Endothelial cell of umbilical vein (primary cell): ENCODE measurements at regions not wholly inside any gene's neighbourhood (a gene's known extent, or its start where the extent isn't known, plus 50 kb on each side); places are given as distances from the start of the nearest gene placed in this dataset.

ENCODE experiments used
- BruUV-seq: library from RNA; stranded (reverse); fragments of 400-500 nt; replicated peaks from 2 replicates; lab custom pipeline; 2021; lab: Mats Ljungman, UMichigan
- CTCF ChIA-PET: fragments of 300-600, 350-600 bp; sonication (Branson Sonifier 250); formaldehyde crosslinking; loops from one replicate; lab custom pipeline; 2021; ENCODE audit warnings: antibody characterized with exemption, inconsistent platforms; lab: Charles Lee
- POLR2A ChIA-PET: fragments of 300-600, 350-600 bp; sonication (Branson Sonifier 250); formaldehyde crosslinking; loops from one replicate; lab custom pipeline; 2021; ENCODE audit warnings: antibody characterized with exemption, inconsistent platforms; lab: Charles Lee
- DNase-seq: peaks from one replicate; pipeline ENCODE4 v3.0.0-alpha.2; 2011; ENCODE audit warnings: low read depth, low spot score
- FAIRE-seq: peaks from 2 replicates; lab custom pipeline; 2011; peaks lifted over from hg19 to GRCh38; lab: Jason Lieb, UNC
- H2AFZ ChIP-seq: 2 replicates; pipeline ENCODE4 v1.6.0; 2012; ENCODE audit warnings: low read depth, low read length, control low read depth, inconsistent platforms
- H3K27ac ChIP-seq: 2 replicates; pipeline ENCODE4 v1.5.1; 2011; ENCODE audit warnings: low read depth, mild to moderate bottlenecking, control low read depth, low read length, moderate library complexity; ENCODE audit not compliant: insufficient read depth
- H3K27me3 ChIP-seq, 2 experiments: 2 replicates each; pipeline versions ENCODE4 v1.6.0 to v1.6.1; 2011; ENCODE audit warnings: low read length in 2 of 2, mixed read lengths in 1 of 2; ENCODE audit not compliant: control insufficient read depth in 2 of 2, insufficient read depth in 2 of 2
- H3K36me3 ChIP-seq, 2 experiments: 2 replicates in 1 of 2; 3 replicates in 1 of 2; pipeline ENCODE4 v1.5.1; 2011; ENCODE audit warnings: low read length in 2 of 2, mild to moderate bottlenecking in 1 of 2, moderate library complexity in 1 of 2; ENCODE audit not compliant: control insufficient read depth in 2 of 2, insufficient read depth in 2 of 2; ENCODE audit errors: extremely low read depth in 1 of 2
- H3K4me1 ChIP-seq: 3 replicates; pipeline ENCODE4 v1.5.1; 2011; ENCODE audit warnings: mild to moderate bottlenecking, low read length; ENCODE audit not compliant: control insufficient read depth, insufficient read depth; ENCODE audit errors: extremely low read depth
- H3K4me2 ChIP-seq: 2 replicates; pipeline ENCODE4 v1.6.1; 2011; ENCODE audit warnings: low read length, control low read depth, mixed read lengths; ENCODE audit not compliant: insufficient read depth
- H3K4me3 ChIP-seq, 3 experiments: fragments of 200-600 bp in 1 of 3; sonication (generic), shearing (Covaris generic) in 1 of 3; replicated peaks in 1 of 3; 2 replicates each; pipeline ENCODE4 v1.5.1; 2011 to 2016; ENCODE audit warnings: control low read depth in 3 of 3, low read length in 3 of 3, mild to moderate bottlenecking in 2 of 3, inconsistent platforms in 1 of 3, low read depth in 1 of 3, moderate library complexity in 1 of 3; ENCODE audit not compliant: insufficient read depth in 1 of 3
- H3K79me2 ChIP-seq: 2 replicates; pipeline ENCODE4 v1.6.0; 2012; ENCODE audit warnings: low read length, inconsistent platforms; ENCODE audit not compliant: control insufficient read depth, insufficient read depth
- H3K9ac ChIP-seq: replicated peaks from 2 replicates; pipeline ENCODE3; 2011; ENCODE audit warnings: low read length, control low read depth; ENCODE audit not compliant: insufficient read depth; ENCODE audit errors: extremely low read depth
- H3K9me1 ChIP-seq: replicated peaks from 3 replicates; pipeline ENCODE4 v1.6.0; 2011; ENCODE audit warnings: mild to moderate bottlenecking, low read length; ENCODE audit not compliant: control insufficient read depth, insufficient read depth; ENCODE audit errors: extremely low read depth
- H3K9me3 ChIP-seq: replicated peaks from 2 replicates; pipeline ENCODE4 v1.5.1; 2012; ENCODE audit warnings: low read length, inconsistent platforms; ENCODE audit not compliant: control insufficient read depth, insufficient read depth
- H4K20me1 ChIP-seq: replicated peaks from 2 replicates; pipeline ENCODE3; 2011; ENCODE audit warnings: mild to moderate bottlenecking, low read length; ENCODE audit not compliant: control insufficient read depth, insufficient read depth; ENCODE audit errors: extremely low read depth
- EZH2 ChIP-seq: IDR thresholded peaks from 2 replicates; pipeline ENCODE4 v1.6.1; 2012; ENCODE audit warnings: borderline replicate concordance, low read depth, mild to moderate bottlenecking, moderate library complexity, low read length, inconsistent platforms; ENCODE audit not compliant: severe bottlenecking
- FOS ChIP-seq: IDR thresholded peaks from 2 replicates; pipeline ENCODE4 v1.6.1; 2011; ENCODE audit warnings: mild to moderate bottlenecking, low read length, moderate library complexity, borderline replicate concordance; ENCODE audit not compliant: insufficient read depth
- GATA2 ChIP-seq: IDR thresholded peaks from 2 replicates; pipeline ENCODE4 v1.7.0; 2011; ENCODE audit warnings: low read depth, mild to moderate bottlenecking, moderate library complexity, mixed read lengths, low read length; ENCODE audit not compliant: insufficient read length, insufficient read depth
- JUN ChIP-seq: IDR thresholded peaks from 2 replicates; pipeline ENCODE4 v1.6.1; 2011; ENCODE audit warnings: borderline replicate concordance, low read depth; ENCODE audit not compliant: insufficient read length, insufficient read depth
- MYC ChIP-seq: IDR thresholded peaks from one replicate; pipeline ENCODE4 v1.6.1; 2011; ENCODE audit warnings: mild to moderate bottlenecking, low read depth, low read length
- POLR2A ChIP-seq: IDR thresholded peaks from 2 replicates; pipeline ENCODE4 v1.6.1; 2012; ENCODE audit warnings: low read depth, mild to moderate bottlenecking, control low read depth, low read length
- POLR2AphosphoS5 ChIP-seq: IDR thresholded peaks from 2 replicates; pipeline ENCODE4 v1.6.1; 2012; ENCODE audit warnings: low read depth, mild to moderate bottlenecking, control low read depth, low read length, moderate library complexity; ENCODE audit not compliant: insufficient read depth
- dilution Hi-C: fragments of 300-500 bp; cut with MboI; formaldehyde crosslinking; loops from one replicate; pipeline ENCODE4 v1.15.0; 2019; ENCODE audit warnings: low sequenced_read_pairs; ENCODE audit not compliant: extremely low pct_ligation_motif_present
- intact Hi-C: fragments of 100-400 bp; cut with micrococcal nuclease; formaldehyde crosslinking; loops from one replicate; pipeline ENCODE4 v1.10.0; 2022
- TF ChIP-seq, protein P1 (sequence below), 2 donors: IDR thresholded peaks; 1 replicate in 1 of 2; 2 replicates in 1 of 2; pipeline ENCODE4 v1.5.1; 2011; ENCODE audit warnings: low read length in 2 of 2, mild to moderate bottlenecking in 2 of 2, moderate library complexity in 2 of 2, control low read depth in 1 of 2, inconsistent platforms in 1 of 2, low read depth in 1 of 2; ENCODE audit not compliant: insufficient read depth in 1 of 2; ENCODE audit errors: extremely low read depth in 1 of 2
- TF ChIP-seq, protein P2 (sequence below): IDR thresholded peaks from 2 replicates; pipeline ENCODE4 v1.6.1; 2011; ENCODE audit not compliant: insufficient read depth, insufficient read length

DNA sequence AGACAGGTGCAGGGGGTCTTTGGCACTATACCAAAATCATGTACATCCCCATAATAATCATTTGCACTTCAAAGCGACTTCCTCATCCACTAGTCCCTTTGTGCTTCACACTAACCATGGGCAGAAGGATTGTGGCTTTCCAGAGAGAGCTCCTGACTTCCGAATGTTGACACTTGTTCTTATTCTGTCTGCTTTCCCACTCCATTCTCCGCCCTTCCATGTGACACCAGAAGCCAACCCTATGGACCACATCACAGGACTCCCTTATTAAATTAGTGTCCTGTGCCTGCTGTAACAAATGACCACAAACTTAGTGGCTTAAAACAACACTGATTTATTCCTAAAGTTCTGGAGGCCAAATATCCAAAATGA is 91.6 kb downstream of the CMC2 start:
- no peaks in the 10 kb centered on the region for H3K9me1 ChIP-seq
- POLR2A ChIA-PET: no interaction called here
- no peak overlapping the region for H3K27ac ChIP-seq
- H3K79me2 ChIP-seq: no peaks in the 10 kb centered on the region
- no peaks in the 10 kb centered on the region for H4K20me1 ChIP-seq
- H2AFZ ChIP-seq: no peak overlapping the region
- H3K4me1 ChIP-seq: no peaks in the 10 kb centered on the region
- dilution Hi-C loops: no loop called here
- CTCF ChIA-PET: interaction anchor here (1.4 kb wide), 1 partner anchor 9 kb away, joined by 7 read pairs; no protein-coding TSS in a partner anchor
- H3K36me3 ChIP-seq: no peaks in the 10 kb centered on the region
- intact Hi-C loops: no loop called here
- FAIRE-seq (no peak), DNase-seq (no peak)
- H3K4me3 ChIP-seq: no peak overlapping the region
- no TSS peak for BruUV-seq
- no peak overlapping the region for H3K9ac ChIP-seq
- H3K4me2 ChIP-seq: no peak overlapping the region
- peaks cover 2 to 5% of the 10 kb centered on the region in 2 experiments for H3K27me3 ChIP-seq
- no peak for TF ChIP-seq POLR2AphosphoS5
- TF ChIP-seq, protein P1, sequence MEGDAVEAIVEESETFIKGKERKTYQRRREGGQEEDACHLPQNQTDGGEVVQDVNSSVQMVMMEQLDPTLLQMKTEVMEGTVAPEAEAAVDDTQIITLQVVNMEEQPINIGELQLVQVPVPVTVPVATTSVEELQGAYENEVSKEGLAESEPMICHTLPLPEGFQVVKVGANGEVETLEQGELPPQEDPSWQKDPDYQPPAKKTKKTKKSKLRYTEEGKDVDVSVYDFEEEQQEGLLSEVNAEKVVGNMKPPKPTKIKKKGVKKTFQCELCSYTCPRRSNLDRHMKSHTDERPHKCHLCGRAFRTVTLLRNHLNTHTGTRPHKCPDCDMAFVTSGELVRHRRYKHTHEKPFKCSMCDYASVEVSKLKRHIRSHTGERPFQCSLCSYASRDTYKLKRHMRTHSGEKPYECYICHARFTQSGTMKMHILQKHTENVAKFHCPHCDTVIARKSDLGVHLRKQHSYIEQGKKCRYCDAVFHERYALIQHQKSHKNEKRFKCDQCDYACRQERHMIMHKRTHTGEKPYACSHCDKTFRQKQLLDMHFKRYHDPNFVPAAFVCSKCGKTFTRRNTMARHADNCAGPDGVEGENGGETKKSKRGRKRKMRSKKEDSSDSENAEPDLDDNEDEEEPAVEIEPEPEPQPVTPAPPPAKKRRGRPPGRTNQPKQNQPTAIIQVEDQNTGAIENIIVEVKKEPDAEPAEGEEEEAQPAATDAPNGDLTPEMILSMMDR (IDR thresholded peaks at IDR 0.05; ENCODE audit: extremely low read depth in 1 of 2, insufficient read depth in 1 of 2, low read depth in 1 of 2, low read length in 2 of 2): no peak
- no peak for TF ChIP-seq GATA2
- TF ChIP-seq, protein P2, sequence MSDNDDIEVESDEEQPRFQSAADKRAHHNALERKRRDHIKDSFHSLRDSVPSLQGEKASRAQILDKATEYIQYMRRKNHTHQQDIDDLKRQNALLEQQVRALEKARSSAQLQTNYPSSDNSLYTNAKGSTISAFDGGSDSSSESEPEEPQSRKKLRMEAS: no peak
- no peak for TF ChIP-seq FOS
- no peak for TF ChIP-seq POLR2A
- no peak for TF ChIP-seq EZH2
- TF ChIP-seq JUN: no peak
- TF ChIP-seq MYC: no peak
- no peaks in the 10 kb centered on the region for H3K9me3 ChIP-seq
